GM19455 (cell line): ENCODE measurements at regions not wholly inside any gene's neighbourhood (a gene's known extent, or its start where the extent isn't known, plus 50 kb on each side); places are given as distances from the start of the nearest gene placed in this dataset.

ENCODE experiments used
- ATAC-seq: cut with Tn5 transposase; IDR thresholded peaks from one replicate; pipeline ENCODE4 v1.9.1; 2021; ENCODE audit not compliant: unreplicated experiment

DNA sequence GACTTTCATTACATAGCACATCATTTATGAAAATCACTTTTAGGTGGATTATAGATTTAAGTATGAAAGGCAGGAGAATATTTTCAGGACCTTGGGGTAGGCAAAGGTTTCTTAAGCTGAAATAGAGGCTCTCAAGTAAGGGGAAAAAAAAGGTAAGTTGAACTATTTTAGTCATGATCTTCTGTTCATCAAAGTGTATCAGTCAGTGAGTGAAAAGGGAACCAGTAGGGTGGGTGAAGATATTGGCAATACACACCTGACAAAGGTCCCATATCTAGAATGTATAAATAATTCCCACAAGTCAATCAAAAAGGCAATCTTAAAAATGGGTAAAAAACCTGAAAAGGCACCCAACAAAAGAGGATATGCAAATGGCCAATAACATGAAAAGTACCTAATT, 218.6 kb downstream of the KLF13 start:
- ATAC-seq = no peak

DNA sequence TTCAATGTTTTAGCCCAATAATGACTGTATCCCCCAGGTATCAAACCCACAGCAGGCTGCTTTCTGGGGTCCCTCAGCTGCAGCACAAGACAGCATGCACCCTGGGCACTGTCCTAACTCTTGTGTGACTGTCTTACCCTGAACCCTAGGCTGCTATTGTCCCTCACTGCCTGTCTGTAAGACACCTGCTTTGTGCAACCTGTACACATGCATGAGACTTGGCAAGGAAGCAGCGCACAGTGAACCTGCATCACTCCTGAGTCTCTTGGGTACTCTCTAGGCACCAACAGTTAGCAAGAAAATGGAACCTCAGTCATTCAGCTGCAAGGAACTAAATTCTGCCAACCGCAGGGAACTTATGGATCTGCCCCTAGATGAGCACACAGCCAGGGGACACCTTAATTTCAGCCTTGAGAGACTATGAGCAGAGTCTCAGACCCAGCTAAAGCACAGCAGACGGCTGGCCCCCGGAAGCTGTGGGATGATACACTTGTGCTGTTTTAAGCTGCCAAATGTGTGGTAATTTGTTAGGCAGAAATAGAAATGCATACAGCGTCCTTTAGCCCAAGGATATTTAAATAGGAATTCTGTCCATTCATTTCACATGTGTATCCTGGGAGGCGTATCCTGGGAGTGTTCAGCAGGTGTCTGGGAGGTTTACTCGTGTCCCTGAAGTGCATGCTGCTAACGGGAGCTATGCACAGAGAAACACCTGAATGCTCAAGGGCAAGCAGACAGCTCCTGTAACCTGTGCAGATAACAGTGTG, 223.8 kb downstream of the KLF13 start:
- ATAC-seq = no peak

DNA sequence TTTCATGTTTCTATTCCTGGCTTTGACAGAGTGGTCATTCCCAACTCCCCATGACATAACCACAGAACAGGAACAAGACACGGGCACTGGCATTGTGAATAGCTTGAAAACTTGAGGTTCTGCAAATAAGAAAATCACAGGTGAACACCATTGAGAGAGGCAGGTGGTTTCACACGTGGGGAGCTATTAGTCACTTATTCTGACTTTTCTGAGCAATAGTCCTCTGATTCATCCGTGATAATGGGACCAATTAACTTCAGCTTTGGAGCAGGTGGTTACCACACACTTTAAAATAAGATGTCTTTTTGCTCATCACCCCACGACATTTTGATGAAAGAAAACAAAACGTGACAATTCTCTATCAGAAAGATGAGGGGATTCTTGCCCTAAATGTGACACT, 224.7 kb downstream of the KLF13 start:
- no peak for ATAC-seq

DNA sequence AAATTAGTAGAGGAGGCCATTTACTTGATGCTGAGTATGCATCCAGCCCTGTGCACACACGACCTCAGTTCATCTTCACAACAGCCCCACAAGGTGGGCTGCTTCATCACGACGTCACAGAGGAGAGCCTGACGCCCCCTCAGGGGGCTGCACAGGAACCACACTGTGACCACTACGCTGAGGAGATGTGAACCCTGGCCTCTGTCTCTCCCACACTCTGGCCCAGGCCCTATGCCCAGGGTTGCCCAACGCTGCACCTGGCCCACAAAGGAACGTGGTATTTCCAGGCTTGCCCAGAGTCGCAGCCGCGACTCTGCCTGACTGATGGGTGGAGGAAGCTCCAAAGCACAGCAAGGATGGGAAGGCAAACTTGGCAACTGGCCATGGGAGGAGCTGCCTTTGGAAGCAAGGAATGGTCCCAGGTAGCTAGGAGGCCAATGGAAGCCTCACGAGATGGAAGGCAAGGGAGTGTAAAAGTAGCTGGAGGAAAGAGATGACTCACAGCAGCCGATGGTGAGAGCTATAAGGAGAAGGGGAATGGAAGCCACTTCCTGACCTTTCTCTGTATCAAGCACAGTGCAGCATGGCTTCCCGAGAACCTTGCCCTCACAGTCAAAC, 226.0 kb downstream of the KLF13 start:
- ATAC-seq = no peak

DNA sequence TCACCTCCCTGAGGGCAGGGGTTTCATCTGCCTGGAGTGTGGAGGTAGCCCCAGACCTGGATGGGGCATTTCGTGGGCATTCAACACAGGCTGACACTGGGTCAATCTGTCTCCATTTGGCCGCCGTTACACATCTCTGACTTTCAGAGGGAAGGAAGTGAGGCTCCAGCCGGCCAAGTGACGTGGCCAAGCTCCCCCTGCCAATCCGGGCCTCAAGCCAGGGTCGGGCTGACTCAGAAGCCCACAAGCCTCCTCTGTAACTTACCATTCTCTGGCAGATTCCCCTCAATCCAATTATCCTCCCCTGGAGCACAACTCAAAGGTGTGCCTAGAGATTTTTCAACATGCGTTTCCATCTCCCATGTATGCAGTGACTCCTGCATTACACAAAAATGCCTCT, 227.6 kb downstream of the KLF13 start:
- ATAC-seq = no peak

DNA sequence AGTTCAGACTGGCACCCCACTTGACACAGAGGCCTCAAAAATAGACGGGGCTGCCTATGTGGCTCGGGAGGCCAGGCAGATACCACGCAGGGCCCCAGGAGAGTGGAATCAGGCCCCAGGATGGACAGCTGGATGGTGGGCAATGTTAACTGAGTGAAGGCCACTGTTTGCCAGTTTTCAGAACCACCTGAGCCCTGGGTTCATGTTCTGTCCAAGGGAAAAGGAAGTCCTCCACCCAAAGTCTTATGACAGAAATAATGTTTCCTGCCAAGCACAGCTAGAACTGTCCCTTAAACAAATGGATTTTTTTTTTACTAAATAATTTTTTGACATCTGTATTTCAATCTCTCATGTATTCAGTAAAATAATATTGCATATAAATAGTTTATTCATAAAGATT, 228.4 kb downstream of the KLF13 start:
- ATAC-seq = no peak

DNA sequence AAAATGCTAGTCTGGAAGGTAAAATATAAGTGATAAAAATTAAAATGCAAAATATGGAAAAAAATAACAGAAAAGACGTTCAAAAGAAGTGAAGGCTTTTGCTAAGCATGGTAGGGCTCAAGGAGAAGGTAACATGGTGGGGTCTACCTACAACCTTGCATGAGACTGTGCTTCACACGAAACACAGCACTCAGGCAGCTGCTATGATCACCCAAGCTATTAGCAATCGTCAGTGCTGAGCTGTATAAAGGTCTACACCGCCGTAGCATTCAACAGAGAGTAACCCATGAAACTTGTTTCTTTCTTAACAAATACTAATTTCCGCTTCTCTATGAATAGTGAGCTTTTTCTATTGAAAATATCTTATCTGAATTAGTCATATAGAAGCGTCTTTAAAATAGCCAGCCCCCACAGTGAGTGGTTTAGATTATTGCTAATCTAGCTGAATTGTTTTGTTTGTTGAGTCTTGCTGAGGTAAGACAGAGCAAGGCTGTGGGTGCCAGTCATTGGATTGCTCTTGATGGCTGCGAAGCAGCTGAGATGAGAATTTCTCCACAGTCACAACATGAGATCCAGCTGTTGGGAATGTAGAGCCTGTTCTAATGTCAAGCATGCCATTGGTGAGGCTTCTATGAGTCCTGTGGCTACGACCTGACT, 230.0 kb downstream of the KLF13 start:
- ATAC-seq = no peak

DNA sequence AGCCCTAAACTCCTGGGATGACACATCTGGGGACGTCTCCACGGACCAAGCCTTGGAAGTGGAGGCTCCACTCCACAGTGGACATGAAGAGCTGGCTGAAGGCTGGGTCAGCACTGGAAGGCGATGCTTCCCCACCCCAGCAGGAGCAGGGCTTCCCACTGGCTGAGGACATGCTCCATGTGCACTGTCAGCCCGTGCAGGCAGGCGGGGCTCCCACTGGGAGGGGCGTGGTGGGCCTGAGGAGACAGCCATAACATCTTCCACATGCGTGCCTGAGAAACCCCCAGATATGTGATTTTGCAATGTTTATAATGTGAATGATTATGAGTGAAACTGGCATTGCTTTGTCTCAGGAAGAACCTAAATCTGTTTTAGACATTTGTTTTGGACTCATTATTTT, 231.3 kb downstream of the KLF13 start:
- no peak for ATAC-seq

DNA sequence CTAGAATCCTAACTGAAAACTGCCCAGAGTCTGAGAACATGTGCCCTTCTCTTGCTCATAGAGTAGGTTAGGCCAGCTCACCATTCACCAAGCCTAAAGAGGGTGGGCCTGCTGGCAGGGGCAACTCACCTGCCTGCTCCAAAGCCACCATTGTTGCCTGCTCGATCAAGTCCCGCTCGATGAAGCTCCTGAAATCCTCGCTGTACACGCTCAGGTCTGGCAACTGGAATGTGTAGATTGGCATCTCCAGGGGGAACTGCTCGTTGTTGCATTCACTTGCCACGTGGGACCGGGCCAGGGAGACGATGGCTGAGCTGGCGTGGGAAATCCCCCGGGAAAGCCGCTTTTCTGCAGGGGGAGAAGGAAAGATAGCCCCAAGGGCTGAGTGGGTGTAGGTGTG, 232.2 kb downstream of the KLF13 start:
- no peak for ATAC-seq

DNA sequence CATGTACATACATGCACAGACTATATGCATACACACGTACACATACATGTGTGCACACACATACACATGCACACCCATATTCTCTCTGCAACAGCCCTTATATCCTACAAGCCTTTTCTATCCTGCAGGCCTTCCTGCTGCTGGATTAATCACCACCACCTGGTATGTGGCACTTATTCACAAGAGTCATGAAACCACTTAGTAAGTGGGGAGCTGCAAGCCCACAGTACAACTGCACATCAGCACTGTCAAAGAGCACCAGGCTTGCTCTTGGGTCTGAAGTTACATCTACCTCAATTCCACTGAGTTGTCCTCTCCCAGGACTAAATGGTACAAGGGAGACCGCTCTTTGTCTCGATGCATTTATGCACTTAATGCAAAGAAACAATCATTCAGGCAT, 233.2 kb downstream of the KLF13 start:
- ATAC-seq = no peak

DNA sequence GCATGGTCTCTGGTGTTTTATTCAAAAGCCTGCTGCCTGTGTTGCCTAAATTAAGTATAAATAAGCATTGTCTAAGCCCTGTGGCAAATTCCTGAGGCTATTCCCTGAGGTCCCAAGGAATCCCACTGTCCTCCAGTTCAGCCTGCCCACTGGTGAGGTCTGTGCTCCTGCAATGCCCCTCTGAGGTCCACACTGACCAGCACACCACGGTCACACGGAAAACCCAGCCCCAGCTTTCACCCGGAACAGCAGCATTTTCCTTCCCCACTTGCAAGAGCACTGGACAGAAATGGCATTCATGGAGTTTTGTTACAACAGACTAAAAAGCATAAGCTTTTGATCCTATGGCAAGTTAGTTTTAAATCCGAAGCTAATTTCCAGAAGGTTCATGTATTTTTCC, 234.0 kb downstream of the KLF13 start:
- ATAC-seq = no peak

DNA sequence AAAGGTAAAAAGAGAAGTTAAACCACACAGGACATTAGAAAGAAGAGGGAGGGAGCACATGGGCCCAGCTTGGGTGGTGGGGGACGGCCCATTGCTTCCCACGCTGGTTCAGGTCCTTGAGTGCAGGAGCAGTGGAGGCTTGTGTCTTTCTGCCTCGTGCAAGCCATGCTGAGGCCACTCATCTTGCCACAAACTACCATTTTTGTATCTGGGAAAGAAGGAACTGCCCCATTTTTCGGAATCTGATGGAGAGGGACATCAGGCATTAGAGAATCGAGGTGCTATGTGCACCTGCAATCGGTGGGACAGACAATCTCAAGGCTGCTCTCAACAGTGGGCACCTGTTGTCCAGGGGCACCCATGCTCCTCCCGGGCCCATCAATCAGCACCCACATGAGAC, 234.5 kb downstream of the KLF13 start:
- ATAC-seq = no peak

DNA sequence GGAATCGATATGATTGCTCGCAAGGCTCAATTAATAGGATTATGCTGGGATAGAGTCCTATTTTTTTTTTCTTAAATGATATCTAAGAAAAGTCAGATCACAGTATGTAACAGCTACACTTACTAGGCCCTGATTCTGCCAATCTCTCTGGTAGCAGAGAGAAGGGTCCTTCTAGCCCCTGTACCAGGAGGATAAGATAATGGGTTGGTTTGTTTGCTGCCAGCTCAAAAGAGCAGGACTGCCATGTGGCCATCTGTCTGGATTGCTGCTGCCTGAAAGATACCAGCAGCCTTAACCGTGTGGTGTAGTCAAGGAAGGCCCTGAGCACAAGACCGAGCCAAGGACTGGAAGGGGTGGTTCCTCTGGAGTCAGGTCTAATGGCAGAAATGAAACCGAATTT, 236.4 kb downstream of the KLF13 start:
- ATAC-seq = no peak

DNA sequence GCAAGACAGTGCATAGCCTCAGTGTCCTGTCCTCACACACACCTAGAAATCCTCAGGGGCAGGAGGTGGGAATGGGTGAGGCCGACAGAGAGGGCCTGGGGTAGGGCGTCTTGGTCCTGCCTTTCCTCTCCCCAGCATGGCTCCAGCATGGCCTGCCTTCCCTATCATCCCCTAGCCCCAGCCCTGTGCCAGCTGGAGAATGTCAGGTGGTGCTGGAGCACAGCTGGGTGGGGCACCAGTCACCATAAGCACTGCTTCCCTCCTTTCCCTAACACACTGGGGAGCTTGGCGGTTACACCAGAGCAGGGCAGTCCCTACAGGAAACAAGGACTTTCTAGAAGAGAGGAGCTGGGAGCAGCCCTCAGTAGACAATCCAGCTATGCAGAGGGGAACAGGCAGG, 236.8 kb downstream of the KLF13 start:
- no peak for ATAC-seq

DNA sequence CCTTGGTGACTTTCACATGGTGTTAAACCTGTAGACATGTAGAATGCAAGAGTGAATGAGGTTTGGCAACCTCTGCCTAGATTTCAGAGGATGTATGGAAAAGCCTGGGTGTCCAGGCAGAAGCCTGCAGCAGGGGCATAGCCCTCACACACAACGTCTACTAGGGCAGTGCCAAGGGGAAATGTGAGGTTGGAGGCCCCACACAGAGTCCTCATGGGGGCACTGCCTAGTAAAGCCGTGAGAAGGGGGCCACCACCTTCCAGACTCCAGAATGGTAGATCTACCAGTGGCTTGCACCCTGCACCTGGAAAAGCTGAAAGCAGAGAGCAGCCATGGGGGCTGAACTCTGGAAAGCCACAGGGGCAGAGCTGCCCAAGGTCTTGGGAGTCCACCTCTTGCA, 241.2 kb downstream of the KLF13 start:
- ATAC-seq = no peak

DNA sequence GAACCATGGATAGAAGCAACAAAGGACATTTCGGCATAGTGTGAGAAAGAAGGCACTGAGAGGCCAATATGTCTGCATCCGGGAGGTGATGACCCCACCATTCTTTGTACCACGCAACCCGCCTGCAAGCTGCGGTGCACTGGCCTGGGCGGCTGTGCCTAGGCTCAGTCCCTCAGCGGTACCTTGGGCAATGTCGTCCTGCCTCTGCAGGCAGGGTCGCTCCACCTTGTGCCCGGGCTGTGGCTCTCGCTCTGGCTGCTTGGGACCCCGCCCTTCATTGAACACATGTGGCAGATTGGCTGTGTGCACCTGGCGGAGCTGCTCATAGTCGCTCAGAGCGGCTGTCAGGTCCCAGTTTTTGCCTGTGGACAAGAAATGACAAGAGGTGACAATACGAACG, 243.2 kb downstream of the KLF13 start:
- no peak for ATAC-seq

DNA sequence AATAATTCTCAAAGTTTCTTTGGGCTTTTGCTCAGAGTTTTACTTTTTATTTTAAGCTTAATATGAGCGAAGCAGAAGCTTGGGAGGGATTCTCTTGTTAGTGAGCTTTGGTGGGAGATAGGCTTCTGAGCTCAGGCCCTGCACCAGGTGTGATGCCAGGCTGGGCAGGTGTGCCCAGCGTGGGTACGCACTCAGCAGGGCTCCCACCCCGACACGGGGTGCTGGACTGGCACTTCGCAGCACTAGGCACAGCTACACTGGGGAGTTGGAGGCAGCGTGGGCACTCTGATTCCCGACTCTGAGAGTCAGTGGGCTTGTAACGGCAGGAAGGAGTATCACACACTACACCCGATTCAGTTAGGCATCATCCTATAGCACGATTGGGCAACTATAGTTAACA, 244.0 kb downstream of the KLF13 start:
- no peak for ATAC-seq

DNA sequence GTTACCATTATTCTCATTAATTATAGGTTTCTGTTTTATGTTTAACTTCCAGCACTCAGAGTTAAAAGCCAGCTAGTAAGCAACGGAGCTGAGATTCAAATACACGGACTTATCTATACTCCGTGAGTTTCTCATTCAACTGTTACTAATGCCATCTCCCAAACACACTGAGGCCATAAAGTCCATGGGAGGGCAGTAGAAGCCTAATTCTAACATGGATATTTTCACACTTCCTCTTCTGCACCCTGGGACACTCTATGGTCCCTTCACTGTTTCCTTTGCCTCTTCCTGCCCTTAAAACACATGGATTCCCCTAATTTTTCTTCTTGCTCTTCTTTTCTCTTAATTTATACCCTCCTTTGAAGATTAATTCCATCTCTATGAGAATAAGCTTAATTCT, 245.0 kb downstream of the KLF13 start:
- no peak for ATAC-seq

DNA sequence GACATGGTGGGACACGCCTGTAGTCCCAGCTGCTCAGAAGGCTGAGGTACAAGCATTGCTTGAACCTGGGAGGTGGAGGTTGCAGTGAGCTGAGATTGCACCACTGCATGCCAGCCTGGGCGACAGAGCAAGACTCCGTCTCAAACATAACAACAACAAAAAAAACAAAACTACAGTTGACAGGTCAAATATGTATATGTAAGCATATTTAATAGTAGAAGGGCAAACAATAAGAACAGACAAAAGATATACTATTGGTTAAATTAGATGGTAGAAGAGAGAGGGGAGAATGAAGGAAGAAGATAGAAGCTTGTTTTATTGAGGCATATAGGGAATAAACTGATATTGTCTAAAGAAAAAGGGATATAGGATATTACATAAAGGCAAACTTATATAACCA, 247.1 kb downstream of the KLF13 start:
- ATAC-seq = no peak

DNA sequence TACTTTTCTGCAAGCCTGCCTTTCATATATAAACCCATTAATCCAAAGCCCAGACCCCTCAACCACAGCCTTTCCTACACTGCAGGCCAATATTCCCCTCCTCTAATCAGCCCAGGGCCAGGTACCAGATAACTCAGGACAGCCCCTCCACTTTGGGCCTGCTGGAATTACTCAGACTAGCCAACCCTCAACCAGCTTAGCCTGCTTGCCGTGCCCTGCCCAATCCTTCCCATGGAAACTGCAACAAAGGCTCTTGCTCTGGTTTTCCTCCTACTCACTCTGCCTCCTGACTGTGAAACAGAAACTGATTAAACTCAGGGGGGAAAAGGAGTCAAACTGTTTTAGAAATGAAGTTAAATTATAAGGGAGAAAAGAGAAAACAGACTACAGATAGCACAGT, 248.1 kb downstream of the KLF13 start:
- no peak for ATAC-seq

DNA sequence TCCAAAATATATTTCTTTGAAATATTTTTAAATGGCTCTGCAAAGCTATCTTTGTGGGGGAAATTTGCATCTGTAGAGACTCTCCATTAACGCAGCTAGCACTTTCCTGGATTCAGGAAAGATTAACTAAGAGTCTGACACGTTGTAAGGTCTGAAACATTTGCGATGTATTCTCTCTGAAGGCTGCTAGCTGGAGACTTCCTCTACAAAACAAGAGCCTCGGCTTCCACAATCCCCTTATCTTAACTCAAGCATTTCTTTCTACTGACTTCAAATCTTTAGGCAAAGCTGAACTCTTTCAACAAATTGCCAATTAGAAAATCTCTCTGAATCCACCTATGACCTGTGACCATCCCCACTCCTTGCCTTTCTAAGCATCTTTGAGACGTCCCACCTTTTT, 250.5 kb downstream of the KLF13 start:
- ATAC-seq = no peak

DNA sequence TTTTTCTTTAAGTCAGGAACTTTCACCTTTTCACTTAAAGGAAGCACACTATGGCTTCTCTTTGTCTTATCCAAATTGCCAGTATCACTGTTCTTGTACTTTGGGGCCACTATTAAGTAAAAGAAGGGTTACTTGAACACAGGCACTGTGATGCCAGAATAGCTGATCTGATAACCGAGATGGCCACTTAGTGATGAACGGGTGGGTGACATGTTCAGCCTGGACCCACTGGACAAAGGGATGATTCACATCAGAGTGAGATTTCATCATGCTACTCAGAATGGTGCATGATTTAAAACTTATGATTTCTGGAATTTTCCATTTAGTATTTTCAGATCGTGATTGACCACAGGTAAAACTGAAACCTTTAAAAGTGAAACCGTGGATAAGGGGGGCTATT, 252.6 kb downstream of the KLF13 start:
- ATAC-seq = no peak

DNA sequence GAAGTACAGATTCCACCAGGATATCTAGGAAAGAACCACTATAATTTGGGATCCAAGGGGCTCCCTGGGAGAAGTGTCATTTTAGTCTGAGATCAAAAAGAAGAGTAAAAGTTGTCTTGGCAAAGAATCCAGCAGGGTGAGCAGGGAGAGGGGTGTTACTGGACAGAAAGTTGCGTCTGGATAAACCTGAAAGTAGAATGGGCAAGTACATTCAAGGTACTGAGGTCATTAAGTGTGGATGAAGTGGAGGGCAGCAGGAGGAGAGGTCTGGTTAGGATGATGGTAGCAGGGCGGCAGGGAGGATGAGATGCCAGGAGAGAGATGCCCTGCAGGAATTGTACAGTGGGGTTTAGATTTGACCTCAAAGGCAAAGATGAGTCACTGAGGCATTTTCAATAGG, 253.3 kb downstream of the KLF13 start:
- no peak for ATAC-seq
